T-cell (primary cell): ENCODE measurements at regions not wholly inside any gene's neighbourhood (a gene's known extent, or its start where the extent isn't known, plus 50 kb on each side); places are given as distances from the start of the nearest gene placed in this dataset.

ENCODE experiments used
- ATAC-seq, 4 experiments: fragments of 200-7000 bp in 3 of 4; fragments of 150-1000 bp in 1 of 4; cut with Tn5 transposase; replicated peaks in 1 of 4; 1 replicate in 3 of 4; 2 replicates in 1 of 4; pipeline ENCODE4 v1.10.0; 2021; ENCODE audit warnings: moderate library complexity in 3 of 4, mild to moderate bottlenecking in 2 of 4, moderate number of reproducible peaks in 1 of 4
- CTCF ChIA-PET, 2 donors: fragments of 300-600 bp; sonication (Branson Sonifier 250); formaldehyde crosslinking; loops; one replicate each; lab custom pipeline; 2022; ENCODE audit warnings: antibody characterized with exemption in 2 of 2; lab: Charles Lee
- POLR2A ChIA-PET, 2 donors: fragments of 300-600 bp; sonication (Branson Sonifier 250); formaldehyde crosslinking; loops; one replicate each; lab custom pipeline; 2022; ENCODE audit warnings: antibody characterized with exemption in 2 of 2; lab: Charles Lee
- DNase-seq, 35 experiments: peaks; one replicate each; pipeline versions ENCODE4 v3.0.0 to v3.0.0-alpha.2; 2013 to 2023
- H3K27ac ChIP-seq: one replicate; pipeline ENCODE4 v1.5.1; 2013; ENCODE audit warnings: low read length
- H3K27me3 ChIP-seq, 2 experiments: replicated peaks in 1 of 2; 1 replicate in 1 of 2; 2 replicates in 1 of 2; pipeline versions ENCODE4 v1.6.1 to v1.7.0; 2013; ENCODE audit warnings: low read length in 1 of 2, mixed read lengths in 1 of 2; ENCODE audit not compliant: control insufficient read depth in 2 of 2, insufficient read depth in 2 of 2; ENCODE audit errors: extremely low read depth in 1 of 2
- H3K36me3 ChIP-seq, 2 donors: 1 replicate in 1 of 2; 2 replicates in 1 of 2; pipeline versions ENCODE4 v1.6.1 to v1.7.0; 2013; ENCODE audit warnings: low read length in 1 of 2; ENCODE audit not compliant: control insufficient read depth in 2 of 2, insufficient read depth in 1 of 2; ENCODE audit errors: extremely low read depth in 1 of 2
- H3K4me1 ChIP-seq, 2 experiments: 1 replicate in 1 of 2; 2 replicates in 1 of 2; pipeline versions ENCODE4 v1.6.1 to v1.7.0; 2013; ENCODE audit warnings: low read length in 2 of 2, mixed read lengths in 1 of 2; ENCODE audit not compliant: insufficient read depth in 2 of 2, control insufficient read depth in 1 of 2; ENCODE audit errors: extremely low read depth in 1 of 2
- H3K4me3 ChIP-seq, 2 donors: 1 replicate in 1 of 2; 2 replicates in 1 of 2; pipeline versions ENCODE4 v1.5.1 to v1.7.0; 2013; ENCODE audit warnings: mild to moderate bottlenecking in 2 of 2, low read length in 1 of 2, moderate library complexity in 1 of 2; ENCODE audit not compliant: control insufficient read depth in 1 of 2; ENCODE audit errors: extremely low read depth in 1 of 2
- H3K9me3 ChIP-seq: 2 replicates; pipeline ENCODE4 v1.7.0; 2013
- H3K27ac Mint-ChIP-seq, 2 donors: one replicate each; pipeline ENCODE4 v1.8.0; 2020 to 2021; ENCODE audit warnings: mild to moderate bottlenecking in 2 of 2, mixed read lengths in 2 of 2
- H3K27me3 Mint-ChIP-seq, 2 donors: one replicate each; pipeline ENCODE4 v1.8.0; 2021 to 2022; ENCODE audit warnings: mixed read lengths in 2 of 2
- H3K36me3 Mint-ChIP-seq: one replicate; pipeline ENCODE4 v1.8.0; 2021; ENCODE audit warnings: mixed read lengths
- H3K4me1 Mint-ChIP-seq, 3 donors: one replicate each; pipeline ENCODE4 v1.8.0; 2020 to 2022; ENCODE audit warnings: mixed read lengths in 3 of 3, mild to moderate bottlenecking in 1 of 3
- H3K4me3 Mint-ChIP-seq, 3 donors: one replicate each; pipeline ENCODE4 v1.8.0; 2020 to 2022; ENCODE audit warnings: mild to moderate bottlenecking in 3 of 3, mixed read lengths in 3 of 3, moderate library complexity in 3 of 3
- H3K9me3 Mint-ChIP-seq, 3 donors: one replicate each; pipeline ENCODE4 v1.8.0; 2020 to 2022; ENCODE audit warnings: mixed read lengths in 3 of 3
- WGBS: methylation state at CpG from one replicate; pipeline ENCODE4 v1.1.5; 2013; ENCODE audit warnings: missing lambda C conversion rate; ENCODE audit not compliant: insufficient coverage; 5-methylcytosine and 5-hydroxymethylcytosine counted together

DNA sequence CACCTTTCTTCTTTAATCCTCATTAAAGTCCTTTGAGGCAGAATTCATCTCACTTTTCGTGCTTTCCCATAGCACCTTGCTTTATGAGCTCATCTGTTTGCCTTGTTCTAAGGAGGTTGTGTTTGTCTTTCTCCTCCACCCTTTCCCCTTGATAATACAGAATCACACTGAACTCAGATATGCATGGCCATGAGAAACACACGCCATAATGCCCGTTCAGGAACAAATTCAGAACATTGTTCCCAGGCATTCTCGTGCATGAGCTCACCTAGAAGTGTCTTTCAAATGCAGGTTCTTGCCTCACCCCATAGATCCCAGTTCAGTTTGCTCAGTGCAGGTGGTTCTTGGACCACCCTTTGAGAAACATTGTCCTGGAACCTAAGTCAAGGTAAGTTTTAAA is 71.1 kb downstream of the TMEM114 start:
- 81% methylated on average over 3 of the region's 4 CpGs for WGBS
- Mint-ChIP-seq H3K4me1 (no peaks in the 10 kb centered on the region), H3K27me3 (peaks cover 3 to 31% of the 10 kb centered on the region in 2 donors), H3K4me3 (no peak overlapping the region), H3K9me3 (no peaks in the 10 kb centered on the region), H3K27ac (no peak overlapping the region), H3K36me3 (no peaks in the 10 kb centered on the region)
- no peak for ATAC-seq
- Histone ChIP-seq H3K4me1 (no peaks in the 10 kb centered on the region), H3K9me3 (no peaks in the 10 kb centered on the region), H3K36me3 (no peaks in the 10 kb centered on the region), H3K4me3 (no peak overlapping the region), H3K27ac (no peak overlapping the region), H3K27me3 (peaks cover 0 to 5% of the 10 kb centered on the region in 2 experiments)
- POLR2A ChIA-PET = no interaction called here
- DNase-seq = no peak
- CTCF ChIA-PET = no interaction called here

DNA sequence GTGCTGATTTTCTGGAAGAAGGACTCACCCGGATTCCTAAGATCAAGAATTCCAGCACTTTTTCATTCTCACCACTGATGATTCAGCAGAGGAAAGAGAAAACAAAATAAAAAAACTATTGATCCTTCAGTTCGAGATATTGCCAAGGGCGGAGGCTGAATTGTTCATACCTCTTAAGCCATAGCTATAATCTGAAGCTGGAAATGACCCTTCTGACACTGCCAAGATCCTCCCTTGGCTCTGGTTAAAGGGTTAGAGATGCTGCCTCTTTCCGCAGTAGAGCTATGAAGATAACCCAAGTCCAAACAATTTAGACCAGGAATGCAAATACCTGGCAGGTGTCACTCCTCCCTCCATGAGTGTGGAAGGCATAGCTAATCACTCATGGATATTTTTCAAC is 73.0 kb downstream of the TMEM114 start:
- Mint-ChIP-seq H3K27ac (no peak overlapping the region), H3K9me3 (no peaks in the 10 kb centered on the region), H3K4me1 (no peaks in the 10 kb centered on the region), H3K36me3 (no peaks in the 10 kb centered on the region), H3K27me3 (peaks cover 6 to 31% of the 10 kb centered on the region in 2 donors), H3K4me3 (no peak overlapping the region)
- DNase-seq (no peak), ATAC-seq (no peak)
- no peaks in the 10 kb centered on the region for H3K9me3 ChIP-seq
- H3K36me3 ChIP-seq = no peaks in the 10 kb centered on the region
- H3K27ac ChIP-seq = no peak overlapping the region
- ChIA-PET CTCF (no interaction called here), POLR2A (no interaction called here)
- H3K4me3 ChIP-seq = no peak overlapping the region
- H3K4me1 ChIP-seq = no peaks in the 10 kb centered on the region
- peaks cover 0 to 5% of the 10 kb centered on the region in 2 experiments for H3K27me3 ChIP-seq
- no CpG with 5 or more reads among the region's 4 CpGs for WGBS

DNA sequence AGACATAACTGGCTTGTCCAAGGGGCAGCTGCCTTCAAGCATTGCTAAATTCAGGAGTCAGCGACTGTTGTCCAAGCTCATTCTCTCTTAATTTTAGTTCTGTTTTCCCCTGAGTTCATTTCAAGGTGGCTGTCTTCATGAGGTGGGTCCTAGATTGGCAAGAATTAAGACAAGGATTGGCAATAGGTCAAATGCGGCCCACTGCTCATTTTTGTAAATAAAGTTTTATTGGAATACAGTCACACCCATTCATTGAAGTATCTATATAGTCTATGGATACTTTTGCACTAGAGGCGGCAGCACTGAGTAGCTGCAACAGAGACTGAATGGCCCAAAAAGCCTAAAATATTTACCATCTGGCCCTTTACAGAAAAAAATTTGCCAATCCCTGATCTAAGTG is 73.8 kb downstream of the TMEM114 start:
- H3K4me1 Mint-ChIP-seq = no peaks in the 10 kb centered on the region
- peaks cover 6 to 31% of the 10 kb centered on the region in 2 donors for H3K27me3 Mint-ChIP-seq
- 100% methylated on average over 1 of the region's 3 CpGs for WGBS
- no peak overlapping the region for H3K27ac Mint-ChIP-seq
- POLR2A ChIA-PET = no interaction called here
- ATAC-seq (no peak), DNase-seq (no peak)
- H3K9me3 Mint-ChIP-seq = peaks cover 0 to 1% (median 1%) of the 10 kb centered on the region in 3 donors
- H3K36me3 ChIP-seq = no peaks in the 10 kb centered on the region
- no peaks in the 10 kb centered on the region for H3K4me1 ChIP-seq
- no peak overlapping the region for H3K4me3 Mint-ChIP-seq
- CTCF ChIA-PET = interaction anchor here in 1 of 2 donors (0.6 kb wide), 1 partner anchor 624 kb away, joined by 3 read pairs; no protein-coding TSS in a partner anchor
- peaks cover 0 to 5% of the 10 kb centered on the region in 2 experiments for H3K27me3 ChIP-seq
- H3K4me3 ChIP-seq = no peak overlapping the region
- no peaks in the 10 kb centered on the region for H3K36me3 Mint-ChIP-seq
- H3K27ac ChIP-seq = no peak overlapping the region
- no peaks in the 10 kb centered on the region for H3K9me3 ChIP-seq

DNA sequence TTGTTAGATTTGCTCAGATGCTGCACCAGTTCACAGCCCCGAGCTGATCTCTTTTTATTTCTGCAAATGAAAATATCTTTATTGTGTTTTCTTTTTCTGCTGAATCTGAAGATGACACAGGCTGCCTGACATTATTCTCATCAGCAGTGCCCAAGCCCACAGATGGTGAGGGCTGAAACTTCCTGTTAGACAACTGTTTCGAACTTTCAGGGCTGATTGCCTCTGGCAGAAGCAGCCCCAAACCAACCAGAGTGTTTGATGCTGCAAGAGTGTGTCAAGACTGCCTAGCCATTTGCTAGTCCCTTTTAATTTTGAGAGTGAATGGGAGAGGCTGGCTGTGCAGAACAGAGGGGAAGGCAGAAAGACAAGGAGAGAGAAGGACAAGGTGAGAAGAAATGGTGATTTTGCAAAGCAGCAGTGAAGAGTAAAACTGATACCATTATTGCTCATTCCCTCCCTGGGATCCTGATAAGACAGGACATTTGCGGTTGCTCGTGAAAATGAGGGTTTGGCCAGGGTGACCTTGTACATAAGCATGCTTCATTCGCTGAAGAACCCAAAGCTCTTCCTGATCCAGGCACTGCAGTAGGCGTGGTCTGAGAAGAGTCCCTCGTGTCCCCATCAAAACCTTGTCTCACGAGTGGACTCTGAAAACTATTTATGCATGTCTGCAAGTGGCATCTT is 77.2 kb downstream of the TMEM114 start:
- Histone ChIP-seq H3K4me1 (no peaks in the 10 kb centered on the region), H3K27me3 (peaks cover 0 to 5% of the 10 kb centered on the region in 2 experiments), H3K9me3 (no peaks in the 10 kb centered on the region), H3K27ac (no peak overlapping the region), H3K4me3 (no peak overlapping the region), H3K36me3 (no peaks in the 10 kb centered on the region)
- H3K27me3 Mint-ChIP-seq = peaks cover 8 to 21% of the 10 kb centered on the region in 2 donors
- CTCF ChIA-PET = no interaction called here
- no peak for ATAC-seq
- 51% methylated on average over 7 of the region's 8 CpGs for WGBS
- peaks cover 0 to 3% (median 3%) of the 10 kb centered on the region in 3 donors for H3K9me3 Mint-ChIP-seq
- POLR2A ChIA-PET = no interaction called here
- H3K4me3 Mint-ChIP-seq = no peak overlapping the region
- H3K27ac Mint-ChIP-seq = no peak overlapping the region
- H3K36me3 Mint-ChIP-seq = no peaks in the 10 kb centered on the region
- H3K4me1 Mint-ChIP-seq = no peaks in the 10 kb centered on the region
- DNase-seq = no peak

DNA sequence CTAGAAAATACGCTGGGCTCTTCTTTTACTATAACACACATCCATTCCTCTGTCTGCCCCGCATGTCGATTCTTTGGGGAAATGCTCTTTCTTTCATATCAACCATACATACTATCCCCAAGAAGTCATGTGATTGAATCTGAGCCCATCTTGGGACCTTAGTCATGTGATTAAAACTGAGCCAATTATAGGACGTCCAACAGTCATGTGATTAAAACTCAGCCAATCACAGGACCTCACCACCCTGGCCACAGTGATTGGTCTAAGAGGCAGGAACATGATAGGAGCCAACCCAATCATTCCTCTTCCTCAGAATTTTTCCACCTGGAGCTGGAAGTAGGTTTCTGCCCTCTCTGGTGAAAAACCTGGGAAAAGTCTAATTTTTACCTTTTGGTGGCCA is 78.8 kb downstream of the TMEM114 start:
- no peak overlapping the region for H3K4me3 ChIP-seq
- Mint-ChIP-seq H3K4me1 (no peaks in the 10 kb centered on the region), H3K27me3 (peaks cover 8 to 21% of the 10 kb centered on the region in 2 donors), H3K36me3 (no peaks in the 10 kb centered on the region), H3K27ac (no peak overlapping the region), H3K4me3 (no peak overlapping the region), H3K9me3 (peaks cover 0 to 3% (median 3%) of the 10 kb centered on the region in 3 donors)
- no peaks in the 10 kb centered on the region for H3K9me3 ChIP-seq
- no peak overlapping the region for H3K27ac ChIP-seq
- CTCF ChIA-PET = no interaction called here
- POLR2A ChIA-PET = no interaction called here
- peaks cover 0 to 5% of the 10 kb centered on the region in 2 experiments for H3K27me3 ChIP-seq
- DNase-seq (no peak), ATAC-seq (no peak)
- no peaks in the 10 kb centered on the region for H3K36me3 ChIP-seq
- H3K4me1 ChIP-seq = no peaks in the 10 kb centered on the region
- 91% methylated on average over 4 of the region's 4 CpGs for WGBS

DNA sequence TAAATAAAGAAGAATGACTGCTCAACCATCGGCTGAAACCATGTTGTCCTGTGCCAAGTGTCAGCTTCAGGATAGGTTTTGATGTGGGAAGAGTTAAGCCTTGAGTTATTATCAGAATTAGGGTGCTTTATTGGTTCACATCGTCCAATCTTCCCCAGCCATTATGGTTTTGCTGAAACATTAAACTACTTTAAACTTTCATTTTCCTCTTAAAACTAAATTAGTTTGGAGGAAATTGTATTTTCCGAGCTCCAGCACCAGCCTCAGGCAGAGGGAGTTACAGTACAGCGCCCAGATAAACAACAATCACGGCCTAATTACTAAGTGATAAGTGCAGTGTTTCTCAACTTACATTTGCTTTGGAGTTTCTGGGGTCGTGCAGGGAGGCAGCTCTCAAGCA is 80.2 kb downstream of the TMEM114 start:
- Mint-ChIP-seq H3K9me3 (peaks cover 0 to 3% (median 3%) of the 10 kb centered on the region in 3 donors), H3K27ac (no peak overlapping the region), H3K4me1 (no peaks in the 10 kb centered on the region), H3K4me3 (no peak overlapping the region), H3K36me3 (no peaks in the 10 kb centered on the region), H3K27me3 (peaks cover 12 to 27% of the 10 kb centered on the region in 2 donors)
- H3K4me1 ChIP-seq = no peaks in the 10 kb centered on the region
- WGBS = 40% methylated on average over 2 of the region's 6 CpGs
- ChIA-PET POLR2A (no interaction called here), CTCF (no interaction called here)
- peaks cover 0 to 3% of the 10 kb centered on the region in 2 experiments for H3K27me3 ChIP-seq
- H3K9me3 ChIP-seq = no peaks in the 10 kb centered on the region
- DNase-seq (no peak), ATAC-seq (no peak)
- H3K27ac ChIP-seq = no peak overlapping the region
- H3K4me3 ChIP-seq = no peak overlapping the region
- no peaks in the 10 kb centered on the region for H3K36me3 ChIP-seq
